ENCODE measurements at regions not wholly inside any gene's neighbourhood (a gene's known extent, or its start where the extent isn't known, plus 50 kb on each side); places are given as distances from the start of the nearest gene placed in this dataset.

- no peaks in the 10 kb centered on the region for H3K9me3 ChIP-seq (ENCODE audit: low read length)
- DNase-seq, result no peak
- Mint-ChIP-seq H3K4me3 (no peak overlapping the region), H3K27ac (peak overlapping the region in 1 of 8 donors; percentile 32), H3K36me3 (no peaks in the 10 kb centered on the region), H3K4me1 (peaks cover 0 to 6% (median 0%) of the 10 kb centered on the region in 3 donors), H3K9me3 (peaks cover 0 to 10% (median 4%) of the 10 kb centered on the region in 5 donors), H3K27me3 (no peaks in the 10 kb centered on the region)
- ChIA-PET CTCF (no interaction called here), POLR2A (no interaction called here)
- H3K4me3 ChIP-seq (ENCODE audit: low read length), result no peak overlapping the region
- H3K27ac ChIP-seq (ENCODE audit: low read depth, low read length), result no peak overlapping the region
- H3K36me3 ChIP-seq (ENCODE audit: insufficient read depth, low read length), result no peaks in the 10 kb centered on the region
- H3K27me3 ChIP-seq (ENCODE audit: insufficient read depth, low read length, poor library complexity, severe bottlenecking), result no peaks in the 10 kb centered on the region
- H3K4me1 ChIP-seq (ENCODE audit: insufficient read depth, low read length), result no peaks in the 10 kb centered on the region
These were observed 417.6 kb upstream of the AUTS2 start for GRCh38 chr7:69180662-69181061.

- Histone ChIP-seq H3K4me3 (ENCODE audit: low read length) (no peak overlapping the region), H3K4me1 (ENCODE audit: insufficient read depth, low read length) (no peaks in the 10 kb centered on the region), H3K36me3 (ENCODE audit: insufficient read depth, low read length) (no peaks in the 10 kb centered on the region), H3K9me3 (ENCODE audit: low read length) (no peaks in the 10 kb centered on the region), H3K27me3 (ENCODE audit: insufficient read depth, low read length, poor library complexity, severe bottlenecking) (no peaks in the 10 kb centered on the region), H3K27ac (ENCODE audit: low read depth, low read length) (no peak overlapping the region)
- ChIA-PET CTCF (no interaction called here), POLR2A (no interaction called here)
- Mint-ChIP-seq H3K9me3 (peaks cover under 1 to 10% (median 8%) of the 10 kb centered on the region in 5 donors), H3K36me3 (peaks cover 0 to 4% (median 0%) of the 10 kb centered on the region in 3 donors), H3K4me1 (peaks cover 0 to 6% (median 0%) of the 10 kb centered on the region in 3 donors), H3K27ac (no peak overlapping the region), H3K27me3 (no peaks in the 10 kb centered on the region), H3K4me3 (no peak overlapping the region)
- DNase-seq, result no peak
These were observed 415.4 kb upstream of the AUTS2 start for GRCh38 chr7:69182596-69183467.

- Mint-ChIP-seq H3K27ac (no peak overlapping the region), H3K4me1 (peaks cover 0 to 6% (median 0%) of the 10 kb centered on the region in 3 donors), H3K27me3 (no peaks in the 10 kb centered on the region), H3K4me3 (peak overlapping the region in 1 of 7 donors; percentile 46), H3K36me3 (peaks cover 0 to 4% (median 0%) of the 10 kb centered on the region in 3 donors), H3K9me3 (peaks cover 1 to 16% (median 8%) of the 10 kb centered on the region in 5 donors)
- Histone ChIP-seq H3K9me3 (ENCODE audit: low read length) (no peaks in the 10 kb centered on the region), H3K36me3 (ENCODE audit: insufficient read depth, low read length) (no peaks in the 10 kb centered on the region), H3K4me3 (ENCODE audit: low read length) (no peak overlapping the region), H3K27me3 (ENCODE audit: insufficient read depth, low read length, poor library complexity, severe bottlenecking) (no peaks in the 10 kb centered on the region), H3K27ac (ENCODE audit: low read depth, low read length) (no peak overlapping the region), H3K4me1 (ENCODE audit: insufficient read depth, low read length) (no peaks in the 10 kb centered on the region)
- DNase-seq, result no peak
- CTCF ChIA-PET, result no interaction called here
- POLR2A ChIA-PET, result no interaction called here
These were observed 413.9 kb upstream of the AUTS2 start for GRCh38 chr7:69184339-69184738.

GRCh38 chr7:69185170-69185569, 413.1 kb upstream of the AUTS2 start:
- ChIA-PET CTCF (no interaction called here), POLR2A (no interaction called here)
- H3K4me1 ChIP-seq (ENCODE audit: insufficient read depth, low read length), result no peaks in the 10 kb centered on the region
- no peak overlapping the region for H3K27ac ChIP-seq (ENCODE audit: low read depth, low read length)
- no peaks in the 10 kb centered on the region for H3K36me3 ChIP-seq (ENCODE audit: insufficient read depth, low read length)
- H3K9me3 ChIP-seq (ENCODE audit: low read length), result no peaks in the 10 kb centered on the region
- H3K36me3 Mint-ChIP-seq, result peaks cover 0 to 4% (median 0%) of the 10 kb centered on the region in 3 donors
- no peak overlapping the region for H3K4me3 Mint-ChIP-seq
- no peaks in the 10 kb centered on the region for H3K27me3 Mint-ChIP-seq
- no peak overlapping the region for H3K4me3 ChIP-seq (ENCODE audit: low read length)
- DNase-seq, result no peak
- peaks cover 0 to 6% (median 0%) of the 10 kb centered on the region in 3 donors for H3K4me1 Mint-ChIP-seq
- H3K27ac Mint-ChIP-seq, result no peak overlapping the region
- H3K9me3 Mint-ChIP-seq, result peaks cover 1 to 16% (median 6%) of the 10 kb centered on the region in 5 donors
- no peaks in the 10 kb centered on the region for H3K27me3 ChIP-seq (ENCODE audit: insufficient read depth, low read length, poor library complexity, severe bottlenecking)

- Histone ChIP-seq H3K9me3 (ENCODE audit: low read length) (no peaks in the 10 kb centered on the region), H3K4me3 (ENCODE audit: low read length) (no peak overlapping the region), H3K27me3 (ENCODE audit: insufficient read depth, low read length, poor library complexity, severe bottlenecking) (no peaks in the 10 kb centered on the region), H3K4me1 (ENCODE audit: insufficient read depth, low read length) (no peaks in the 10 kb centered on the region), H3K27ac (ENCODE audit: low read depth, low read length) (no peak overlapping the region), H3K36me3 (ENCODE audit: insufficient read depth, low read length) (no peaks in the 10 kb centered on the region)
- ChIA-PET POLR2A (no interaction called here), CTCF (no interaction called here)
- Mint-ChIP-seq H3K4me3 (no peak overlapping the region), H3K36me3 (peaks cover 0 to 4% (median 0%) of the 10 kb centered on the region in 3 donors), H3K27ac (no peak overlapping the region), H3K4me1 (peaks cover 0 to 6% (median 0%) of the 10 kb centered on the region in 3 donors), H3K9me3 (peaks cover 1 to 16% (median 8%) of the 10 kb centered on the region in 5 donors), H3K27me3 (no peaks in the 10 kb centered on the region)
- DNase-seq, result no peak
These were observed 411.3 kb upstream of the AUTS2 start for GRCh38 chr7:69186974-69187373.

GRCh38 chr7:69187824-69188333, 410.4 kb upstream of the AUTS2 start:
- ChIA-PET CTCF (no interaction called here), POLR2A (no interaction called here)
- no peaks in the 10 kb centered on the region for H3K9me3 ChIP-seq (ENCODE audit: low read length)
- H3K27ac ChIP-seq (ENCODE audit: low read depth, low read length), result no peak overlapping the region
- DNase-seq, result no peak
- H3K4me3 Mint-ChIP-seq, result no peak overlapping the region
- no peaks in the 10 kb centered on the region for H3K36me3 ChIP-seq (ENCODE audit: insufficient read depth, low read length)
- no peaks in the 10 kb centered on the region for H3K27me3 Mint-ChIP-seq
- H3K27me3 ChIP-seq (ENCODE audit: insufficient read depth, low read length, poor library complexity, severe bottlenecking), result no peaks in the 10 kb centered on the region
- no peak overlapping the region for H3K27ac Mint-ChIP-seq
- H3K9me3 Mint-ChIP-seq, result peaks cover 1 to 11% (median 9%) of the 10 kb centered on the region in 5 donors
- H3K4me3 ChIP-seq (ENCODE audit: low read length), result no peak overlapping the region
- no peaks in the 10 kb centered on the region for H3K4me1 ChIP-seq (ENCODE audit: insufficient read depth, low read length)
- H3K36me3 Mint-ChIP-seq, result peaks cover 0 to 4% (median 0%) of the 10 kb centered on the region in 3 donors
- H3K4me1 Mint-ChIP-seq, result peaks cover 0 to under 1% (median 0%) of the 10 kb centered on the region in 3 donors

GRCh38 chr7:69189406-69189805, 408.9 kb upstream of the AUTS2 start:
- Histone ChIP-seq H3K27ac (ENCODE audit: low read depth, low read length) (no peak overlapping the region), H3K27me3 (ENCODE audit: insufficient read depth, low read length, poor library complexity, severe bottlenecking) (no peaks in the 10 kb centered on the region), H3K4me3 (ENCODE audit: low read length) (no peak overlapping the region), H3K36me3 (ENCODE audit: insufficient read depth, low read length) (no peaks in the 10 kb centered on the region), H3K9me3 (ENCODE audit: low read length) (no peaks in the 10 kb centered on the region), H3K4me1 (ENCODE audit: insufficient read depth, low read length) (no peaks in the 10 kb centered on the region)
- CTCF ChIA-PET, result no interaction called here
- Mint-ChIP-seq H3K27me3 (no peaks in the 10 kb centered on the region), H3K36me3 (peaks cover 0 to 4% (median 0%) of the 10 kb centered on the region in 3 donors), H3K4me3 (no peak overlapping the region), H3K4me1 (no peaks in the 10 kb centered on the region), H3K9me3 (peaks cover 7 to 17% (median 9%) of the 10 kb centered on the region in 5 donors), H3K27ac (no peak overlapping the region)
- POLR2A ChIA-PET, result no interaction called here
- DNase-seq, result no peak

- H3K27me3 ChIP-seq (ENCODE audit: insufficient read depth, low read length, poor library complexity, severe bottlenecking), result no peaks in the 10 kb centered on the region
These were observed 408.2 kb upstream of the AUTS2 start for GRCh38 chr7:69190025-69190424.

More at GRCh38 chr7:69190025-69190424, 408.2 kb upstream of the AUTS2 start:
- Mint-ChIP-seq H3K27me3 (no peaks in the 10 kb centered on the region), H3K27ac (no peak overlapping the region), H3K4me1 (no peaks in the 10 kb centered on the region), H3K36me3 (peaks cover 0 to 4% (median 0%) of the 10 kb centered on the region in 3 donors), H3K9me3 (peaks cover 6 to 20% (median 9%) of the 10 kb centered on the region in 5 donors), H3K4me3 (no peak overlapping the region)
- no peaks in the 10 kb centered on the region for H3K36me3 ChIP-seq (ENCODE audit: insufficient read depth, low read length)
- ChIA-PET CTCF (no interaction called here), POLR2A (no interaction called here)
- H3K27ac ChIP-seq (ENCODE audit: low read depth, low read length), result no peak overlapping the region
- DNase-seq, result no peak
- no peak overlapping the region for H3K4me3 ChIP-seq (ENCODE audit: low read length)
- H3K9me3 ChIP-seq (ENCODE audit: low read length), result no peaks in the 10 kb centered on the region
- no peaks in the 10 kb centered on the region for H3K4me1 ChIP-seq (ENCODE audit: insufficient read depth, low read length)
